ENCODE measurements at regions not wholly inside any gene's neighbourhood (a gene's known extent, or its start where the extent isn't known, plus 50 kb on each side); places are given as distances from the start of the nearest gene placed in this dataset.

DNA sequence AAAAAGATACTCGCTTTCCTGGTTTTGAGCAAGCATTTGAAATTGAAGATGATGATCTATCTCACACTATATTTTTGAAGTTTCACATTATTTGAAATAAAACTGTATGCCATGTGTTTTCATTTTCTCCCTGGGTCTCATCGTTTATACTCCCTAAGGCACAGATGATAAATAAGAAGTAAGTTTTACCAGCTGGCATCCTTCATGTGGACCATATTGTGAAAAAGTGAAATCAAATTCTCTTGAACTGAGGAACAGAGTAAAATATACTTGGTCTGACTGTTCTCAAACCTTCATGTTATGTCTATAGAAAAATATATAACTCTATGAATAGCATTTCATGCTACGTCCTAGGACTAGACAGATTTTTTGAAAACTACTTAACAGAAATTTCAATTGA lies 1600.9 kb upstream of the C9orf72 start:
- TF ChIP-seq POLR2AphosphoS5 (IDR thresholded peaks at IDR 0.05) = no peak
- no peak for TF ChIP-seq POLR2A (IDR thresholded peaks at IDR 0.05; ENCODE audit: low read depth)
- TF ChIP-seq, protein P1, sequence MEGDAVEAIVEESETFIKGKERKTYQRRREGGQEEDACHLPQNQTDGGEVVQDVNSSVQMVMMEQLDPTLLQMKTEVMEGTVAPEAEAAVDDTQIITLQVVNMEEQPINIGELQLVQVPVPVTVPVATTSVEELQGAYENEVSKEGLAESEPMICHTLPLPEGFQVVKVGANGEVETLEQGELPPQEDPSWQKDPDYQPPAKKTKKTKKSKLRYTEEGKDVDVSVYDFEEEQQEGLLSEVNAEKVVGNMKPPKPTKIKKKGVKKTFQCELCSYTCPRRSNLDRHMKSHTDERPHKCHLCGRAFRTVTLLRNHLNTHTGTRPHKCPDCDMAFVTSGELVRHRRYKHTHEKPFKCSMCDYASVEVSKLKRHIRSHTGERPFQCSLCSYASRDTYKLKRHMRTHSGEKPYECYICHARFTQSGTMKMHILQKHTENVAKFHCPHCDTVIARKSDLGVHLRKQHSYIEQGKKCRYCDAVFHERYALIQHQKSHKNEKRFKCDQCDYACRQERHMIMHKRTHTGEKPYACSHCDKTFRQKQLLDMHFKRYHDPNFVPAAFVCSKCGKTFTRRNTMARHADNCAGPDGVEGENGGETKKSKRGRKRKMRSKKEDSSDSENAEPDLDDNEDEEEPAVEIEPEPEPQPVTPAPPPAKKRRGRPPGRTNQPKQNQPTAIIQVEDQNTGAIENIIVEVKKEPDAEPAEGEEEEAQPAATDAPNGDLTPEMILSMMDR (IDR thresholded peaks at IDR 0.05) = no peak
- TF ChIP-seq EP300 (IDR thresholded peaks at IDR 0.05) = no peak

Data from esophagus muscularis mucosa (tissue), 4 donors.